ENCODE measurements at regions not wholly inside any gene's neighbourhood (a gene's known extent, or its start where the extent isn't known, plus 50 kb on each side); places are given as distances from the start of the nearest gene placed in this dataset.

- DNase-seq = no peak
These were observed 79.6 kb upstream of the IFNG-AS1 start for GRCh38 chr12:67909681-67910080.

- peak; percentile 29 for DNase-seq
These were observed 78.6 kb upstream of the IFNG-AS1 start for GRCh38 chr12:67910360-67911274.

GRCh38 chr12:67911275-67911600 lies 78.0 kb upstream of the IFNG-AS1 start:
- peak; percentile 27 for DNase-seq

DNA sequence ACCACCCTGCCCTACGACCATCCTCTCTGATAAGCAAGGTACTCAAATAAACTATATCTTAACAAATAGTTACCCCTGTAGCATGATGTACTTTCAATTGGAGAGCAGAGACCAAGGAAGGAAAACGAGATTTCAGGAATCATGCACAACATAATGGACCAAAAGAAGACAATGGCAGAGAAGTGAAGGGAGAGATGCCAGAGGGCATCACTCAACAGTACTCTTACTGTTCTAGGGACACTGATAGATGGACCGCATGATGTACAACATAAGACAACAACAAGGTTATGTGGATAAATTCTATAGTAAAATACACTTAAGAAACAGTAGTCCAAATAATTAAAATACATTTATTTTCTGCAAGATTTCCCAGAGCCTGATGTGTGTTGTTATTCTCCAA lies 77.5 kb upstream of the IFNG-AS1 start:
- no peak for DNase-seq

- DNase-seq = no peak
These were observed 73.9 kb upstream of the IFNG-AS1 start for GRCh38 chr12:67915335-67915851.

DNA sequence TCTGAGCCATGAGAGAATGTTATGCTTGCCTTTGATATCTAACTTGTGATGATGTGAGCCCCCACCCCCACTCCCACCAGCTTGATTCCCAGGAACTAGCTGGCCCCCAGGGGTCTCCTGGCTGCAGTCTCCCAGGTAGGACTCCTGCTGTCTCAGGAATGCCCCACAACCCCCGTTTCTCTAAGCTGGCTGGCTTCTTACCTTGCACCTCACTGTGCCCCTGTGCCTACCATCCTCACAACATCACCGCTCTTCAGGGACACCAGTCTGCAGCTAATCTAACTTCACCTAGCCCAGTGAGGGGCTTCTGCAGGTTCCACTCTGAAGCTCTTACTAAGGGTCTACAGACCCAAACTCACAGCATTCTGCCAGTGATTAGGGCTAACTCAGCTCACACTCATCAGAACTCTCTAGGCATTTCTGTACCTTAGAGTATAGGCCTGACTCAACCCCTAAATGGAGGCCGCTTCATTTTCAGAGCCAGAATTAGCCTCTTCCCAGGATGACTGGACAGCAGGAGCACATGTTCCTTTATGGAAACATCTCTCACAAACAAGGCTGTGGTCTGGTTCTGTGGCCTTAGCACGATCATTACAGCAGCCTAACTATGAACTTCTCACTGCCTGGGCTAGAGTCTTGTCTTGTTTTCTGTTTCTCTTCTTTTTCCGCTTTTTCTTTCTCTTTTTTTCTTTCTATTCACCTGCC lies 72.8 kb upstream of the IFNG-AS1 start:
- no peak for DNase-seq

- DNase-seq = no peak
These were observed 71.4 kb upstream of the IFNG-AS1 start for GRCh38 chr12:67917811-67918210.

GRCh38 chr12:67918441-67918840 lies 70.8 kb upstream of the IFNG-AS1 start:
- no peak for DNase-seq

GRCh38 chr12:67919406-67919805 lies 69.8 kb upstream of the IFNG-AS1 start:
- DNase-seq = no peak

GRCh38 chr12:67920413-67920812 lies 68.8 kb upstream of the IFNG-AS1 start:
- DNase-seq = no peak

DNA sequence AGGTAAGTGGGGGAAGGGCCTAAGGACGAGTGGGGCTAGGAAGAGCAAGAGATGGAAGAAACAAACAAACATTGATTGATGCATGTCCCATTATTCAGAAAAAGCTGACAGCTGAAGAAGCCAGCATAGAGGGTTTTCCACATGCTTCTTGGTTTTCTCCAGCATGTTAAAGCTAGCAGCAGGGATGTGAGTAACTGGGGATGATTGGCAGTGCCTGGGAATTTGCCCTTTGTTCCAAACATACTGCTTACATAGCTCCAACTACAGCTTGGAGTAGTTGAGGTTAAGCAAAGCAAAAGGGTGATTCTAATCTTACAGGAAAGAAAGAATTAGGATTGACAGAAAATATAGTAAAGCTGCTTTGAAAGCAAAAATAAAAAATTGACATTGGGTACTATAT lies 68.0 kb upstream of the IFNG-AS1 start:
- no peak for DNase-seq

DNA sequence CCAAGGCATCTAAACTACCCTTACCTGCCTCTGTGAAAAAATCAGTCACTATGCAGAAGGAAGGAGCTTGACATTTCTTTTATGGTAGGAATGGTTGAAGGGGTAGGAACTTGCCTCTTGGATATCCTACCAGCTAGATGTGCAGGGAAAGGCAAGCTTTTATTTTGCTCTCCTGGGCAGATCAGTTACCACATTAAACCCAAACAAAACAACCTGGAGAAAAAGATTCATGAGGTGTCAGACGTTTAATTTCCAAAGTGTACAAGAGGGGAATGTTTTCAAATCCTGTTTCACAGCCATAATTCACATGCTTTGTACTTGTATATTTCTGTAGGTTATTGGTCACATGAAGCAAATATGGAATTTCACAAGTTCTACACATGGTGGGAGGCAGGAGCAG lies 67.0 kb upstream of the IFNG-AS1 start:
- no peak for DNase-seq

DNA sequence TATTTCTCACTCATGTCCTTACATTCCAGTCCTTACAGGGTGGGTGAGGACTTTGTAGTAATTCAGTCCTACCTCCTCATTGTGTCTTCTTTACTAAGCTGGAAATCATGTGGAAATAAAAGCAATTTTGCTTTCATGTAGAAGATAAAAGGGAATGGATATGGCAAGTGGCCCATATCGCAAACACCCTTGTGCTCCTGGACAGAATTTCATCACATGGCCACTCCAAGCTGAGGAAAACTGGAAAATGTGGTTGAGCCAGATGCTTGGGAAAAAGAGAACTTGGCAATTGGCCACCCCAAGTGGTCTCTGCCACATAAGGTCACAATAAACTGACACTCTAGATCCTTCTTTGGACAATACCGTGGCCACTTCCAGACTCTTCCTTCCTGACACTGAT lies 64.2 kb upstream of the IFNG-AS1 start:
- no peak for DNase-seq

GRCh38 chr12:67925552-67925951 lies 63.7 kb upstream of the IFNG-AS1 start:
- DNase-seq = no peak

- no peak for DNase-seq
These were observed 63.2 kb upstream of the IFNG-AS1 start for GRCh38 chr12:67926063-67926462.

- DNase-seq = no peak
These were observed 61.9 kb upstream of the IFNG-AS1 start for GRCh38 chr12:67927324-67927723.

GRCh38 chr12:67927815-67928214 lies 61.4 kb upstream of the IFNG-AS1 start:
- no peak for DNase-seq

- peak; percentile 45 for DNase-seq
These were observed 60.4 kb upstream of the IFNG-AS1 start for GRCh38 chr12:67928621-67929383.

- no peak for DNase-seq
These were observed 59.9 kb upstream of the IFNG-AS1 start for GRCh38 chr12:67929384-67929772.

GRCh38 chr12:67937822-67938221 lies 51.4 kb upstream of the IFNG-AS1 start:
- DNase-seq = no peak
